Mesenchymal stem cell (in vitro differentiated cells and primary cell): ENCODE measurements at regions not wholly inside any gene's neighbourhood (a gene's known extent, or its start where the extent isn't known, plus 50 kb on each side); places are given as distances from the start of the nearest gene placed in this dataset.

ENCODE experiments used
- DNase-seq: peaks from one replicate; pipeline ENCODE4 v3.0.0-alpha.2; 2013
- H2AFZ ChIP-seq: one replicate; pipeline ENCODE4 v1.6.1; 2013; ENCODE audit warnings: low read depth, mild to moderate bottlenecking, control low read depth, inconsistent platforms, low read length, moderate library complexity
- H2AK5ac ChIP-seq: 2 replicates; pipeline ENCODE4 v1.6.1; 2013; ENCODE audit warnings: low read length, moderate library complexity, mild to moderate bottlenecking, inconsistent platforms; ENCODE audit not compliant: severe bottlenecking
- H2BK120ac ChIP-seq: one replicate; pipeline ENCODE4 v1.6.1; 2013; ENCODE audit warnings: low read depth, mild to moderate bottlenecking, inconsistent platforms, low read length, moderate library complexity
- H2BK12ac ChIP-seq, 2 experiments: one replicate each; pipeline ENCODE4 v1.6.1; 2013; ENCODE audit warnings: inconsistent platforms in 2 of 2, low read length in 2 of 2, mild to moderate bottlenecking in 2 of 2, moderate library complexity in 2 of 2, control low read depth in 1 of 2
- H2BK15ac ChIP-seq: one replicate; pipeline ENCODE4 v1.6.1; 2013; ENCODE audit warnings: mild to moderate bottlenecking, low read depth, inconsistent platforms; ENCODE audit not compliant: poor library complexity, severe bottlenecking
- H2BK5ac ChIP-seq: 2 replicates; pipeline ENCODE4 v1.6.1; 2013; ENCODE audit warnings: low read depth, mild to moderate bottlenecking, low read length, control low read depth, inconsistent platforms; ENCODE audit not compliant: poor library complexity, severe bottlenecking
- H3K14ac ChIP-seq, 2 experiments: one replicate each; pipeline ENCODE4 v1.6.1; 2013; ENCODE audit warnings: inconsistent platforms in 2 of 2, low read length in 2 of 2, control low read depth in 1 of 2, mild to moderate bottlenecking in 1 of 2, moderate library complexity in 1 of 2
- H3K18ac ChIP-seq, 2 experiments: one replicate each; pipeline ENCODE4 v1.6.1; 2013; ENCODE audit warnings: inconsistent platforms in 2 of 2, low read length in 2 of 2, control low read depth in 1 of 2, low read depth in 1 of 2, mild to moderate bottlenecking in 1 of 2
- H3K23ac ChIP-seq, 2 experiments: one replicate each; pipeline ENCODE4 v1.6.1; 2013; ENCODE audit warnings: inconsistent platforms in 2 of 2, low read length in 2 of 2, mild to moderate bottlenecking in 2 of 2, moderate library complexity in 2 of 2, control low read depth in 1 of 2
- H3K27ac ChIP-seq: 2 replicates; pipeline ENCODE4 v1.5.1; 2013; ENCODE audit warnings: mild to moderate bottlenecking, moderate library complexity, low read length, control low read depth, inconsistent platforms; ENCODE audit not compliant: poor library complexity, severe bottlenecking
- H3K27me3 ChIP-seq, 2 experiments: 2 replicates each; pipeline versions ENCODE4 v1.6.1 to v1.7.0; 2013; ENCODE audit warnings: low read length in 2 of 2, mild to moderate bottlenecking in 2 of 2, moderate library complexity in 2 of 2, control low read depth in 1 of 2, inconsistent platforms in 1 of 2; ENCODE audit not compliant: control insufficient read depth in 1 of 2, insufficient read depth in 1 of 2
- H3K36me3 ChIP-seq, 2 experiments: 2 replicates each; pipeline versions ENCODE4 v1.6.1 to v1.7.0; 2013; ENCODE audit warnings: low read length in 2 of 2, control low read depth in 1 of 2, inconsistent platforms in 1 of 2, low read depth in 1 of 2, mild to moderate bottlenecking in 1 of 2; ENCODE audit not compliant: insufficient read depth in 2 of 2, control insufficient read depth in 1 of 2
- H3K4ac ChIP-seq, 2 experiments: one replicate each; pipeline ENCODE4 v1.6.1; 2013; ENCODE audit warnings: inconsistent platforms in 2 of 2, low read length in 2 of 2, mild to moderate bottlenecking in 2 of 2, moderate library complexity in 2 of 2, control low read depth in 1 of 2, low read depth in 1 of 2
- H3K4me1 ChIP-seq: 2 replicates; pipeline ENCODE4 v1.6.1; 2013; ENCODE audit warnings: low read depth, low read length, control low read depth; ENCODE audit not compliant: control insufficient read depth, insufficient read depth
- H3K4me2 ChIP-seq: 2 replicates; pipeline ENCODE4 v1.6.1; 2013; ENCODE audit warnings: low read length, mild to moderate bottlenecking, inconsistent platforms; ENCODE audit not compliant: poor library complexity, severe bottlenecking
- H3K4me3 ChIP-seq, 2 experiments: 2 replicates each; pipeline versions ENCODE4 v1.5.1 to v1.7.0; 2013; ENCODE audit warnings: low read length in 2 of 2, mild to moderate bottlenecking in 2 of 2, control low read depth in 1 of 2, low read depth in 1 of 2; ENCODE audit not compliant: insufficient read depth in 1 of 2
- H3K79me1 ChIP-seq: replicated peaks from 2 replicates; pipeline ENCODE4 v1.6.1; 2013; ENCODE audit warnings: mild to moderate bottlenecking, control low read depth, low read length, inconsistent platforms; ENCODE audit not compliant: poor library complexity, severe bottlenecking
- H3K9ac ChIP-seq: 2 replicates; pipeline ENCODE4 v1.7.0; 2013; ENCODE audit warnings: mild to moderate bottlenecking, low read length, moderate library complexity
- H3K9me3 ChIP-seq: 2 replicates; pipeline ENCODE4 v1.7.0; 2013; ENCODE audit warnings: mild to moderate bottlenecking, low read length; ENCODE audit not compliant: control insufficient read depth
- H4K8ac ChIP-seq: one replicate; pipeline ENCODE4 v1.6.1; 2013; ENCODE audit warnings: inconsistent platforms, mild to moderate bottlenecking, low read length, moderate library complexity
- H4K91ac ChIP-seq: one replicate; pipeline ENCODE4 v1.6.1; 2013; ENCODE audit warnings: mild to moderate bottlenecking, low read length, inconsistent platforms
- WGBS: methylation state at CpG from one replicate; pipeline ENCODE4 v1.1.7; 2013; ENCODE audit warnings: mixed read lengths; 5-methylcytosine and 5-hydroxymethylcytosine counted together

- Histone ChIP-seq H2BK120ac (no peak overlapping the region), H2BK5ac (no peak overlapping the region), H3K4ac (no peak overlapping the region), H3K14ac (no peak overlapping the region), H2BK15ac (no peak overlapping the region), H3K9ac (no peak overlapping the region), H3K36me3 (no peaks in the 10 kb centered on the region), H3K18ac (no peak overlapping the region), H3K27ac (no peak overlapping the region), H3K4me1 (peaks cover 10% of the 10 kb centered on the region), H4K91ac (no peak overlapping the region), H4K8ac (no peak overlapping the region), H3K23ac (no peak overlapping the region), H2AK5ac (no peak overlapping the region), H3K9me3 (no peaks in the 10 kb centered on the region), H3K79me1 (no peaks in the 10 kb centered on the region), H3K4me3 (no peak overlapping the region), H3K27me3 (peaks cover 0 to 4% of the 10 kb centered on the region in 2 experiments), H3K4me2 (no peak overlapping the region), H2AFZ (no peak overlapping the region), H2BK12ac (peak overlapping the region in 1 of 2 experiments; percentile 10)
- DNase-seq, result no peak
- 93% methylated on average over 15 of the region's 15 CpGs for WGBS
Measured at GRCh38 chr13:109665781-109666249, 120.6 kb downstream of the IRS2 start.

GRCh38 chr13:109665240-109665639 is 121.1 kb downstream of the IRS2 start:
- Histone ChIP-seq H3K14ac (no peak overlapping the region), H3K79me1 (no peaks in the 10 kb centered on the region), H3K36me3 (no peaks in the 10 kb centered on the region), H3K27me3 (peaks cover 0 to 4% of the 10 kb centered on the region in 2 experiments), H4K91ac (no peak overlapping the region), H3K9ac (no peak overlapping the region), H3K4ac (no peak overlapping the region), H2BK15ac (no peak overlapping the region), H2AFZ (no peak overlapping the region), H2BK5ac (no peak overlapping the region), H4K8ac (no peak overlapping the region), H3K27ac (no peak overlapping the region), H3K4me3 (no peak overlapping the region), H3K23ac (no peak overlapping the region), H3K18ac (no peak overlapping the region), H2BK12ac (no peak overlapping the region), H3K4me1 (peaks cover 10% of the 10 kb centered on the region), H2AK5ac (no peak overlapping the region), H3K9me3 (no peaks in the 10 kb centered on the region), H3K4me2 (no peak overlapping the region), H2BK120ac (no peak overlapping the region)
- DNase-seq, result no peak
- WGBS, result 89% methylated on average over 8 of the region's 8 CpGs

- H3K23ac ChIP-seq, result no peak overlapping the region
- H3K4ac ChIP-seq, result no peak overlapping the region
- no peak overlapping the region for H2BK5ac ChIP-seq
- no peak overlapping the region for H2BK12ac ChIP-seq
- H3K4me2 ChIP-seq, result no peak overlapping the region
- H2AFZ ChIP-seq, result no peak overlapping the region
- H3K9me3 ChIP-seq, result no peaks in the 10 kb centered on the region
- no peak for DNase-seq
- H3K79me1 ChIP-seq, result no peaks in the 10 kb centered on the region
- no peak overlapping the region for H2BK15ac ChIP-seq
- no peak overlapping the region for H4K8ac ChIP-seq
- 74% methylated on average over 5 of the region's 6 CpGs for WGBS
- H3K27me3 ChIP-seq, result no peaks in the 10 kb centered on the region
- H3K18ac ChIP-seq, result no peak overlapping the region
- H3K4me3 ChIP-seq, result no peak overlapping the region
- no peak overlapping the region for H3K14ac ChIP-seq
- H3K9ac ChIP-seq, result no peak overlapping the region
- H3K4me1 ChIP-seq, result peaks cover 2% of the 10 kb centered on the region
- H4K91ac ChIP-seq, result no peak overlapping the region
- H3K36me3 ChIP-seq, result no peaks in the 10 kb centered on the region
- H3K27ac ChIP-seq, result no peak overlapping the region
- H2AK5ac ChIP-seq, result no peak overlapping the region
- no peak overlapping the region for H2BK120ac ChIP-seq
Measured at GRCh38 chr13:109657395-109657794, 129.0 kb downstream of the IRS2 start.

GRCh38 chr13:109656206-109656605 is 130.2 kb downstream of the IRS2 start:
- Histone ChIP-seq H3K27me3 (no peaks in the 10 kb centered on the region), H4K8ac (no peak overlapping the region), H2BK5ac (no peak overlapping the region), H2AK5ac (no peak overlapping the region), H2BK12ac (no peak overlapping the region), H3K4me1 (no peaks in the 10 kb centered on the region), H2AFZ (no peak overlapping the region), H2BK120ac (no peak overlapping the region), H3K14ac (no peak overlapping the region), H3K4ac (no peak overlapping the region), H3K4me2 (no peak overlapping the region), H3K9ac (no peak overlapping the region), H3K79me1 (no peaks in the 10 kb centered on the region), H3K9me3 (no peaks in the 10 kb centered on the region), H3K18ac (no peak overlapping the region), H3K36me3 (no peaks in the 10 kb centered on the region), H3K4me3 (no peak overlapping the region), H4K91ac (no peak overlapping the region), H2BK15ac (no peak overlapping the region), H3K23ac (no peak overlapping the region), H3K27ac (no peak overlapping the region)
- WGBS, result no CpG with 5 or more reads among the region's 2 CpGs
- DNase-seq, result no peak
